HEK293 (cell line): ENCODE measurements at regions not wholly inside any gene's neighbourhood (a gene's known extent, or its start where the extent isn't known, plus 50 kb on each side); places are given as distances from the start of the nearest gene placed in this dataset.

ENCODE experiments used
- CTCF ChIA-PET: fragments of 350-600 bp; formaldehyde crosslinking; extraction: SDS; loops from one replicate; lab custom pipeline; 2021; ENCODE audit warnings: antibody characterized with exemption; lab: Yijun Ruan, JAX
- POLR2A ChIA-PET: fragments of 300-600 bp; formaldehyde crosslinking; extraction: SDS; loops from one replicate; lab custom pipeline; 2020; ENCODE audit warnings: antibody characterized with exemption, inconsistent platforms; lab: Yijun Ruan, JAX
- H3K27ac ChIP-seq: fragments of 200-500 bp; sonication (Bioruptor generic); 2 replicates; pipeline ENCODE4 v1.5.1; 2014; ENCODE audit warnings: low read depth, low read length, control low read depth, inconsistent platforms; ENCODE audit errors: extremely low read depth
- H3K36me3 ChIP-seq, 2 experiments: fragments of 200-500 bp in 1 of 2; sonication (Bioruptor generic) in 1 of 2; 1 replicate in 1 of 2; 2 replicates in 1 of 2; pipeline ENCODE4 v1.5.1; 2014 to 2017; ENCODE audit warnings: inconsistent platforms in 2 of 2, low read length in 2 of 2; ENCODE audit not compliant: control insufficient read depth in 2 of 2, insufficient read depth in 1 of 2
- H3K4me1 ChIP-seq: fragments of 200-500 bp; sonication (Bioruptor generic); 2 replicates; pipeline ENCODE4 v1.5.1; 2014; ENCODE audit warnings: mild to moderate bottlenecking, low read length, inconsistent platforms; ENCODE audit not compliant: control insufficient read depth, insufficient read depth
- H3K4me3 ChIP-seq: 2 replicates; pipeline ENCODE4 v1.5.1; 2011; ENCODE audit warnings: low read depth, mild to moderate bottlenecking, control low read depth, low read length, moderate library complexity
- H3K9me3 ChIP-seq: fragments of 200-500 bp; sonication (Bioruptor generic); 2 replicates; pipeline ENCODE4 v1.5.1; 2014; ENCODE audit warnings: low read depth, low read length, inconsistent platforms; ENCODE audit not compliant: control insufficient read depth, insufficient read depth
- SETDB1 ChIP-seq: IDR thresholded peaks from one replicate; pipeline ENCODE4 v1.6.1; 2017; ENCODE audit warnings: mild to moderate bottlenecking, low read length, moderate library complexity, mixed read lengths; ENCODE audit not compliant: insufficient read length
- ZBTB7A ChIP-seq: fragments of 450-650 bp; formaldehyde crosslinking; IDR thresholded peaks from 2 replicates; pipeline ENCODE4 v1.5.1; 2016; ENCODE audit warnings: low read depth, missing biosample characterization, missing genetic modification characterization
- ZFHX2 ChIP-seq: fragments of 450-650 bp; formaldehyde crosslinking; conservative IDR thresholded peaks from 2 replicates; pipeline ENCODE4 v1.5.1; 2016; ENCODE audit warnings: missing biosample characterization, missing genetic modification characterization
- ZNF140 ChIP-seq: fragments of 450-650 bp; formaldehyde crosslinking; IDR thresholded peaks from 2 replicates; pipeline ENCODE4 v1.5.1; 2016; ENCODE audit warnings: missing biosample characterization, missing genetic modification characterization
- ZNF248 ChIP-seq: fragments of 450-650 bp; formaldehyde crosslinking; IDR thresholded peaks from 2 replicates; pipeline ENCODE4 v1.5.1; 2017; ENCODE audit warnings: missing biosample characterization, missing genetic modification characterization
- ZNF335 ChIP-seq: fragments of 450-650 bp; formaldehyde crosslinking; conservative IDR thresholded peaks from 2 replicates; pipeline ENCODE4 v1.5.1; 2016; ENCODE audit warnings: missing biosample characterization, missing genetic modification characterization
- ZNF350 ChIP-seq: fragments of 450-650 bp; formaldehyde crosslinking; IDR thresholded peaks from 2 replicates; pipeline ENCODE4 v1.5.0; 2017; ENCODE audit warnings: missing biosample characterization, mild to moderate bottlenecking, missing genetic modification characterization
- ZNF354C ChIP-seq: fragments of 450-650 bp; formaldehyde crosslinking; IDR thresholded peaks from 2 replicates; pipeline ENCODE4 v1.5.1; 2016; ENCODE audit warnings: missing biosample characterization, missing genetic modification characterization, low read depth, borderline replicate concordance
- ZNF37A ChIP-seq: fragments of 450-650 bp; IDR thresholded peaks from 2 replicates; pipeline ENCODE4 v1.5.1; 2018; ENCODE audit warnings: missing biosample characterization, missing genetic modification characterization
- ZNF433 ChIP-seq: fragments of 450-650 bp; formaldehyde crosslinking; IDR thresholded peaks from 2 replicates; pipeline ENCODE4 v1.5.1; 2016; ENCODE audit warnings: missing biosample characterization, missing genetic modification characterization, low read depth
- ZNF521 ChIP-seq: fragments of 450-650 bp; formaldehyde crosslinking; IDR thresholded peaks from 2 replicates; pipeline ENCODE4 v1.5.1; 2017; ENCODE audit warnings: missing biosample characterization, mild to moderate bottlenecking, missing genetic modification characterization
- ZNF549 ChIP-seq: fragments of 450-650 bp; IDR thresholded peaks from 2 replicates; pipeline ENCODE4 v1.5.1; 2018; ENCODE audit warnings: missing biosample characterization, missing genetic modification characterization, mild to moderate bottlenecking, inconsistent platforms, moderate library complexity
- ZNF555 ChIP-seq: fragments of 450-650 bp; formaldehyde crosslinking; conservative IDR thresholded peaks from 2 replicates; pipeline ENCODE4 v1.5.1; 2017; ENCODE audit warnings: missing biosample characterization, mild to moderate bottlenecking, missing genetic modification characterization, inconsistent platforms
- ZNF580 ChIP-seq: fragments of 450-650 bp; formaldehyde crosslinking; IDR thresholded peaks from 2 replicates; pipeline ENCODE4 v1.5.1; 2016; ENCODE audit warnings: missing biosample characterization, missing genetic modification characterization
- ZNF645 ChIP-seq: fragments of 450-650 bp; formaldehyde crosslinking; IDR thresholded peaks from 2 replicates; pipeline ENCODE4; 2016; ENCODE audit warnings: missing biosample characterization, missing genetic modification characterization
- ZNF707 ChIP-seq: fragments of 450-650 bp; formaldehyde crosslinking; IDR thresholded peaks from 2 replicates; pipeline ENCODE4 v1.5.1; 2016; ENCODE audit warnings: missing biosample characterization, missing genetic modification characterization
- ZNF776 ChIP-seq: fragments of 450-650 bp; formaldehyde crosslinking; IDR thresholded peaks from 2 replicates; pipeline ENCODE4 v1.5.0; 2017; ENCODE audit warnings: missing biosample characterization, missing genetic modification characterization, borderline replicate concordance
- ZNF785 ChIP-seq: fragments of 450-650 bp; formaldehyde crosslinking; IDR thresholded peaks from 2 replicates; pipeline ENCODE4 v1.5.1; 2016; ENCODE audit warnings: missing biosample characterization, missing genetic modification characterization
- ZNF792 ChIP-seq: fragments of 450-650 bp; formaldehyde crosslinking; IDR thresholded peaks from 2 replicates; pipeline ENCODE4 v1.5.1; 2016; ENCODE audit warnings: missing biosample characterization, missing genetic modification characterization
- ZNF837 ChIP-seq: fragments of 450-650 bp; formaldehyde crosslinking; IDR thresholded peaks from 2 replicates; pipeline ENCODE4 v1.5.1; 2016; ENCODE audit warnings: missing biosample characterization, missing genetic modification characterization
- ZSCAN16 ChIP-seq: fragments of 450-650 bp; formaldehyde crosslinking; IDR thresholded peaks from 2 replicates; pipeline ENCODE4 v1.5.1; 2016; ENCODE audit warnings: missing biosample characterization, missing genetic modification characterization
- TF ChIP-seq, protein P1 (sequence below): fragments of 450-650 bp; formaldehyde crosslinking; IDR thresholded peaks from 2 replicates; pipeline ENCODE4 v1.5.1; 2017; ENCODE audit warnings: missing biosample characterization, missing genetic modification characterization
- TF ChIP-seq, protein P2 (sequence below): fragments of 450-650 bp; formaldehyde crosslinking; IDR thresholded peaks from 2 replicates; pipeline ENCODE4 v1.5.1; 2016; ENCODE audit warnings: missing biosample characterization, missing genetic modification characterization
- TF ChIP-seq, protein P3 (sequence below): IDR thresholded peaks from 2 replicates; pipeline ENCODE4 v1.6.1; 2011; ENCODE audit warnings: mild to moderate bottlenecking, low read depth, low read length, borderline replicate concordance

- CTCF ChIA-PET = no interaction called here
- no peak overlapping the region for H3K4me3 ChIP-seq
- TF ChIP-seq ZNF549 = no peak
- TF ChIP-seq ZBTB7A = no peak
- TF ChIP-seq ZNF140 (tag by site-specific recombination) = no peak
- TF ChIP-seq ZNF776 (tag by site-specific recombination) = no peak
- no peak for TF ChIP-seq ZNF433
- no peak for TF ChIP-seq ZFHX2 (tag by site-specific recombination)
- TF ChIP-seq, protein P1, sequence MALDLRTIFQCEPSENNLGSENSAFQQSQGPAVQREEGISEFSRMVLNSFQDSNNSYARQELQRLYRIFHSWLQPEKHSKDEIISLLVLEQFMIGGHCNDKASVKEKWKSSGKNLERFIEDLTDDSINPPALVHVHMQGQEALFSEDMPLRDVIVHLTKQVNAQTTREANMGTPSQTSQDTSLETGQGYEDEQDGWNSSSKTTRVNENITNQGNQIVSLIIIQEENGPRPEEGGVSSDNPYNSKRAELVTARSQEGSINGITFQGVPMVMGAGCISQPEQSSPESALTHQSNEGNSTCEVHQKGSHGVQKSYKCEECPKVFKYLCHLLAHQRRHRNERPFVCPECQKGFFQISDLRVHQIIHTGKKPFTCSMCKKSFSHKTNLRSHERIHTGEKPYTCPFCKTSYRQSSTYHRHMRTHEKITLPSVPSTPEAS (tag by site-specific recombination) = no peak
- no peak for TF ChIP-seq SETDB1
- TF ChIP-seq, protein P2, sequence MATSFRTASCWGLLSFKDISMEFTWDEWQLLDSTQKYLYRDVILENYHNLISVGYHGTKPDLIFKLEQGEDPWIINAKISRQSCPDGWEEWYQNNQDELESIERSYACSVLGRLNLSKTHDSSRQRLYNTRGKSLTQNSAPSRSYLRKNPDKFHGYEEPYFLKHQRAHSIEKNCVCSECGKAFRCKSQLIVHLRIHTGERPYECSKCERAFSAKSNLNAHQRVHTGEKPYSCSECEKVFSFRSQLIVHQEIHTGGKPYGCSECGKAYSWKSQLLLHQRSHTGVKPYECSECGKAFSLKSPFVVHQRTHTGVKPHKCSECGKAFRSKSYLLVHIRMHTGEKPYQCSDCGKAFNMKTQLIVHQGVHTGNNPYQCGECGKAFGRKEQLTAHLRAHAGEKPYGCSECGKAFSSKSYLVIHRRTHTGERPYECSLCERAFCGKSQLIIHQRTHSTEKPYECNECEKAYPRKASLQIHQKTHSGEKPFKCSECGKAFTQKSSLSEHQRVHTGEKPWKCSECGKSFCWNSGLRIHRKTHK (tag by site-specific recombination) = no peak
- TF ChIP-seq ZSCAN16 = no peak
- no peak for TF ChIP-seq ZNF37A
- TF ChIP-seq, protein P3, sequence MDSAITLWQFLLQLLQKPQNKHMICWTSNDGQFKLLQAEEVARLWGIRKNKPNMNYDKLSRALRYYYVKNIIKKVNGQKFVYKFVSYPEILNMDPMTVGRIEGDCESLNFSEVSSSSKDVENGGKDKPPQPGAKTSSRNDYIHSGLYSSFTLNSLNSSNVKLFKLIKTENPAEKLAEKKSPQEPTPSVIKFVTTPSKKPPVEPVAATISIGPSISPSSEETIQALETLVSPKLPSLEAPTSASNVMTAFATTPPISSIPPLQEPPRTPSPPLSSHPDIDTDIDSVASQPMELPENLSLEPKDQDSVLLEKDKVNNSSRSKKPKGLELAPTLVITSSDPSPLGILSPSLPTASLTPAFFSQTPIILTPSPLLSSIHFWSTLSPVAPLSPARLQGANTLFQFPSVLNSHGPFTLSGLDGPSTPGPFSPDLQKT = no peak
- TF ChIP-seq ZNF837 (tag by site-specific recombination) = no peak
- TF ChIP-seq, all 188 proteins: peak for 0
These were observed 225.7 kb downstream of the CDH9 start for GRCh38 chr5:26812714-26813113.

GRCh38 chr5:26807231-26808199 lies 230.9 kb downstream of the CDH9 start:
- H3K36me3 ChIP-seq = no peaks in the 10 kb centered on the region
- POLR2A ChIA-PET = no interaction called here
- no peak overlapping the region for H3K27ac ChIP-seq
- no peaks in the 10 kb centered on the region for H3K9me3 ChIP-seq
- H3K4me1 ChIP-seq = no peaks in the 10 kb centered on the region
- CTCF ChIA-PET = interaction anchor here (0.5 kb wide), 1 partner anchor 27 kb away, joined by 3 read pairs; no protein-coding TSS in a partner anchor
- TF ChIP-seq ZNF335 (tag by site-specific recombination) = no peak
- no peak for TF ChIP-seq ZNF792 (tag by site-specific recombination)
- TF ChIP-seq ZNF555 (tag by site-specific recombination) = no peak
- TF ChIP-seq ZBTB7A = no peak
- TF ChIP-seq ZNF248 = no peak
- TF ChIP-seq ZNF645 = no peak
- no peak for TF ChIP-seq ZNF707
- no peak for TF ChIP-seq ZNF354C
- no peak for TF ChIP-seq ZNF350 (tag by site-specific recombination)
- TF ChIP-seq ZNF521 (tag by site-specific recombination) = no peak
- TF ChIP-seq ZNF785 = no peak
- no peak for TF ChIP-seq ZNF580
- no peak overlapping the region for H3K4me3 ChIP-seq

More at GRCh38 chr5:26812714-26813113, 225.7 kb downstream of the CDH9 start:
- Histone ChIP-seq H3K36me3 (no peaks in the 10 kb centered on the region), H3K27ac (no peak overlapping the region), H3K9me3 (no peaks in the 10 kb centered on the region), H3K4me1 (no peaks in the 10 kb centered on the region)
- POLR2A ChIA-PET = no interaction called here
